T-helper 2 cell treated with Interferon-gamma antibody and Interleukin-4, amounts not matched to agents 100 ng/mL and 5 ng/mL, for 36 hours (primary cell): ENCODE measurements at regions not wholly inside any gene's neighbourhood (a gene's known extent, or its start where the extent isn't known, plus 50 kb on each side); places are given as distances from the start of the nearest gene placed in this dataset.

ENCODE experiments used
- intact Hi-C: fragments of 100-400 bp; cut with micrococcal nuclease; formaldehyde crosslinking; loops from one replicate; pipeline ENCODE4 v1.15.1; 2023

DNA sequence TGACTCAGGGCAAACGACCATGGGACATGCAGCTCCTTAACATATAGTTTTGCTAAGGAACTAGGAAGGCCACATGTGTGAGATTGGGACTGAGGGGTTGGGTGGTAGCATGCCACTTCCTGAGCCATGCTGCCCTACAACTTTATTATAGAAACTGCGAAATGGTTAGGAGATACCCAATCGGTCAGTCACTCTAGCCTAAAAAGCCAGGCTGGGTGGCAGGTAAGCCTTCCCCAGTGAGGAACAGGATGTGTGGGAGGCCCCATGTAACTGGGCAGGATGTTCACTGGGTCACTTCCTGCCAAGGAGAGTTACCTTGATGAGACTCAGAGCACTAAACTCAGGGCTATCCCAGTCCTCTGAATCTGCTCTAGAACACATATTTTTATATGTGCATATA lies 123.5 kb downstream of the MAP3K7 start:
- intact Hi-C loops, result no loop called here

DNA sequence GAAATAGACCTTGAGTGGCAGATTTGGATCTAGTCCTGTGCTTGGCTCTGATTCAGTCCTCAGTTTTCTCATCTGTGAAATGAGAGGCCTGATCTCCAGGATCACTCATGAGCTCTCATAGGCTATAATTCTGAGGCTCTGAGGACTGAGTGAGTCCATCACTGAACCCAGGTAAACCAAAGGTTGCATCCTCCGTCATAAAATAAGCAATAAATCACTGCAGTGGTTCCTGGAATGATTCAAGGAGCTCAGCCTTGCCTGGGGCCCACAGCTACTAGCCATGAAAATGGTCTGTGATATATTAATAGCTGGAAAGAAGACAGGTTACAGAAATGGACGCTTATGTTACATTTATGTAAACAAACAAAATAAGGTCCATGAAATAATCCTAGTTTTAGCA lies 124.8 kb downstream of the MAP3K7 start:
- intact Hi-C loops, result no loop called here

GRCh38 chr6:90461383-90461782 lies 125.5 kb downstream of the MAP3K7 start:
- intact Hi-C loops, result no loop called here

DNA sequence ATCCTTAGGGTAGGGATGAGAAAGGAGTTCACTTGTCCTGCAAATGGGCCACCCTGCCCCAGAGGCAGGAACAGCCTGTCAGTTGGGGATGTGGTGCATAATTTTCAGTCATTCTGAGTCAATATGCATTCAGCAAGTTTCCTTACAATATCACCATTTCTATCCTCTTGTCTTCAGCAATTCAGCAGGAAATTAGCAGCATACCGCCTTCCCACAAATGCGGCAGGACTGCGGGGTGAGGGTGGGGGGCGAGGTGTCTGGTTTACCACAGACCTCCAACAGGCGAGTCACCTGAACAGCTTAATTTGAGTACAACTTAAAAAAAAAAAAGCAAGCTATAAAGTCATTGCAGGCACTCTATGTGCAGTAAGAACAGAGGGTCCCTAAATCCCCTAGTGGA lies 126.8 kb downstream of the MAP3K7 start:
- intact Hi-C loops, result no loop called here

- intact Hi-C loops, result loop anchor here (2.0 kb wide), 2 partner anchors 14 to 44 kb away; no protein-coding TSS in a partner anchor
Observed at GRCh38 chr6:90459225-90459758, 127.6 kb downstream of the MAP3K7 start.

DNA sequence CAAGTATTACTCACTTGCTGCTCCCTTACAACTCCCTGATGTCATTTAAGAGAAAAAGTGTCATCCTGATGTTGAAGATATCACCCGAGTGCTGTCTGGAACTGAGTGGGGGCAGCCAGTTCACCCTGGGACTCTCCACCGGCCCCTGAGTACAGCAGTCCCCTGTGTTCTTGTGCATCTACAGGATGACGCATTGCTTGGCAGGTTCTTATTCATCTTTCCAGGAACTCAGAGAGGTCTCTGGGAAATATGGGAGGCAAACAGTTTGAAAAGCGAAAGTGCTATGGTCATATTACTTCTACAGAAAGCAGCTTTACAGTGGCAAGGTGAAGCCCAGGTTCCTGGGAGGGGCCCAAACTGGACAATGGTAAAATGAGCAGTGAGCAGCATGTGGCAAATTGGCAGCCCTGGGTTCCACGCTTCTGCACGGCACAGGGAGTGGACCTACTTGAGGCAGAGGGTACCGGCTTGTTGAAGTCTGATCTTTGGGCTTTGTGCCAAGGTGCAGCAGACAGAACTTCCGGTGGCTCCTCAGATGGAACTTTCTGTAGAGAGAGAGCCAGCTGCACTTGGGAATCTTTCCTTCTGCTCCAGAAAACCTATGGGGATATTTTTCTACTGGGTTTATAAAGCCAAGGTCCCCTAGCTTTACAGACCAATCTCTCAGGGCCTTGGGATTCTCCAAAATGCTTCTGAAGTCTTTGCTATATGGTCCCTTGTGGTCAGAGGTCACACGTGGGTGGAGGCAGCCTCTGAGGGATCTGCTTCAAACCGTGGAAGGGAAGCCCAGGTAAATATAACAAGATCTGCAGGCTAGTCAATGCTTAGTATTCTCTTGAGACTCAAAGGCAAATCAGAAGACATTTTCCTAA lies 128.3 kb downstream of the MAP3K7 start:
- intact Hi-C loops, result loop anchor here (1.0 to 2.0 kb wide), 5 partner anchors 8 to 60 kb away; no protein-coding TSS in a partner anchor

DNA sequence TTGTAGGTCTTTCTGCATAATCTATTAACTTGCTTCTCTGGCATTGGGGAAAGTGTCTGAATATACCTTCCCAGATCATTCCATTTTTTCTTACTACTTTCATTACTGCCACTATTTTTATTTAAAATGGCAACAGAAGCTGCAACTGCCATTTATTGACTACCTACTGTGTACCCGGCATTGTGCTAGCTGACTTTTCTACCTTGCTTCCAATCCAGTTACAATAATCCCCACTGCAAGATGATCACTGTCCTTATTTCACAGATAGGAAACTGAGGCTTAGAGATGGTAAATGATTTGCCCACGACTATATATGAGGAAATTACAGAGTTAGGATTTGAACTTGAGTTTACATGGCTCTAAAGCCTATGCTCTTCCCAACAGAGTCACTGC lies 129.0 kb downstream of the MAP3K7 start:
- intact Hi-C loops, result loop anchor here (1.0 to 2.0 kb wide), 6 partner anchors 8 to 60 kb away; no protein-coding TSS in a partner anchor

DNA sequence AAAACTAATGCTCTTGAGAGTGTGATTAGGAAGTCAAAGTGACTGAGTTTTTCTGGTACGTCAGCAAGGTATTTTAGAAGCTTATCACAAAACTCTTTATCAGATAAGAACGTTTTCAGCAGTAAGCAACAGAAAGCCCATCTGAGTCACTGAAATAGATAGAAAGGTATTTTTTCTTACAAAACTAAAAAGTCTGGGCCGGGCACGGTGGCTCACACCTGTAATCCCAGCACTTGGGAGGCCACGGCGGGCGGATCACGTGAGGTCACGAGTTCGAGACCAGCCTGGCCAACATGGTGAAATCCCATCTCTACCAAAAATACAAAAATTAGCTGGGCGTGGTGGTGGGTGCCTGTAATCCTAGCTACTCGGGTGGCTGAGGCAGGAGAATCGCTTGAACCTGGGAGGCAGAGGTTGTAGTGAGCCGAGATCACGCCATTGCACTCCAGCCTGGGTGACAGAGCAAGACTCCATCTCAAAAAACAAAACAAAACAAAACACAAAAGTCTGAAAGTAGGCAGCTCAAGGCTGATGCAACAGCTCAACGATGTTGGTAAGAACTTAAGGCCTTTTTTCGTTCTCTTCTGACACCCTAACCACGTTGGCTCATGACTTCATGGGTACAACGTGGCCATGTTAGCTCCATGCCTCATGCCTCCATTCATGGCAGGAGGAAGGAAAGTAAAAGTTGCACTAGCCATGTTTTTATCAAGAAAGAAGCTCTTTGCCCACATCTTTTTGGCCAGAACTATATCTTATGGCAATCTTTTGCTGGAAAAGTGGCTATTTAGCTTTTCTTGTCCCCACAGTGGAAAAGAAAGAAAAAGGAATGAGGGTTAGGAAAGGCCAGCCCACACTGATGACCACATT lies 129.6 kb downstream of the MAP3K7 start:
- intact Hi-C loops, result loop anchor here (1.0 kb wide), 1 partner anchor 32 kb away; no protein-coding TSS in a partner anchor

- intact Hi-C loops, result no loop called here
Observed at GRCh38 chr6:90456001-90456400, 130.9 kb downstream of the MAP3K7 start.

DNA sequence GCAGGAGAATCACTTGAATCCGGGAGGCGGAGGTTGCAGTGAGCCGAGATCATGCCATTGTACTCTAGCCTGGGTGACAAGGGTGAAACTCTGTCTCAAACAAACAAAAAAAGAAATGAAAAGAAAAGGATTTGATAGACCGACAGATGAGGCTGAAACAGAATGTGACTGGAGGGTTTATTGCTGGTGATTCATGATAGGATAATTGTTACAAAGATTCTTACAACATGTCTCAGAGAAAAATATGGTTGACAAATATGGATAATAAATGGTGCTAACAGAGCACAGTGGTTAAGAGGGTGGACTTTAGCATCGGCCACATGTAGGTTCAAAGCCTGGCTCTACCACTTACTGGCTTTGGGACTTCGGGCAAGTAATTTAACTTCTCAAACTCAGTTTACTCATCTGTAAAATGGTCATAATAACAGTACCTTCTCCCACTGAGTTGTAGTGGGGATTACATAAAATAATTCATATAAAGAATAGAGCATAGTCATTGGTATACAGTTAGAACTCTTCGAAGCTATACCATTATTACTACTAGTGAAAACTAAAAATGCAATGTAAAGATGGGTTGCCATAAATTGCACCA lies 131.9 kb downstream of the MAP3K7 start:
- intact Hi-C loops, result no loop called here

DNA sequence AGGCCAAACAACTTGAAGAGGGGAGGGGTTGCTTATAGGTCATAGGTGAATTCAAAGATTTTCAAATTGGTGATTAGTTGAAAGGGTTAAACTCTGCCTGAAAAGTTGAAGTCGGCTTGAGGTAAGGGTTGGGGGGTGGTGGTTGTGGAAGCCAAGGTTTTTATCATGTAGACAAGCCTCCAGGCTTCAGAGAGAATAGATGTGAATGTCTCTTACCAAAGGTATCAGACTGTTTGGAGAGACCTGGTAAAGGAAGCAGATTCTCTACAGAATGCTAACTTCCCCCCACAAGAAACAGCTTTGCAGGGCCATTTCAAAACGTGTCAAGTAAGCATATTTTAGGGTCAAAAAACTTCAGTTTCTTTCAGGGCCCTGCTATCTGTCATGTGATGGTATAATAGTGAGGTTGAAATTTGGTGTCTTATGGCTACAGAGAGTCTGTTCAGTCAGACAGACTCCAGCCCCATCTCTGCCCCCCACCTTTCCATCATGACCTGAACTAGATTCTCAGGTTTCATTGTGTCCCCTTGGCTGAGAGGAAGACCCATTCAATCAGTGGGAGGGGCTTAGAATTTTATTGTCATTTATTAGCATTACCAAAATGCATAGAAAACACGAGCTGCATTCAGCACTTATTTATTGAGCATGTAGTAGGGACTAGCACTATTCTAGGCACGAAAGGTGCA lies 136.5 kb downstream of the MAP3K7 start:
- intact Hi-C loops, result no loop called here

GRCh38 chr6:90449311-90449710 lies 137.6 kb downstream of the MAP3K7 start:
- intact Hi-C loops, result no loop called here

GRCh38 chr6:90448836-90449235 lies 138.0 kb downstream of the MAP3K7 start:
- intact Hi-C loops, result no loop called here

- intact Hi-C loops, result no loop called here
Observed at GRCh38 chr6:90446164-90446563, 140.7 kb downstream of the MAP3K7 start.

DNA sequence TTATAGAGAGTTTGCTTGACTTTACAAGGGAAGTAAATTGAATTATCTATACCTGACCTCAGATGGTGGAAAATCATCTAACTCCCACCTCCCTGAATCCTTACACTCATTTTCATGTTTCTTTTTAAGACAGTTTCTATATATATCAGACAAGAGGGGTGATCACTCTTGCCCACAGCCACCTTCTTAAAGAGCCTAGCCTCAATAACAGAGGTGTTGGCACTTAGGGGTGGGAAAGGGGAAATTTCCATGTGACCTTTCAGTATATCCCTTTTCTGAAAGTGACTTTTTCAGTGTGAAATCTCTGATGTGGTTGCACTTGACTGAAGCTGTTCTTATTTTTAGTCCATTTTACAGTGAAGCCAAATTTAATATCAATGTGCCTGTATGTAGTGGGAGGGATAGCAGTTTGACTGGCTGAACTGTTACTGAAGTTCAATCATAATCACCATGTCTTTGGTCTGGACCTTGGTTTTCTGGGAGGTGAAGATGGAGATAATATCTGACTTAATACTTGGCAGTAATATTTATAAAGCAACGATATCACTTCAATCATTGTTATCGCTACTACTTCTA lies 141.3 kb downstream of the MAP3K7 start:
- intact Hi-C loops, result loop anchor here (2.0 kb wide), 2 partner anchors 13 to 21 kb away; no protein-coding TSS in a partner anchor

DNA sequence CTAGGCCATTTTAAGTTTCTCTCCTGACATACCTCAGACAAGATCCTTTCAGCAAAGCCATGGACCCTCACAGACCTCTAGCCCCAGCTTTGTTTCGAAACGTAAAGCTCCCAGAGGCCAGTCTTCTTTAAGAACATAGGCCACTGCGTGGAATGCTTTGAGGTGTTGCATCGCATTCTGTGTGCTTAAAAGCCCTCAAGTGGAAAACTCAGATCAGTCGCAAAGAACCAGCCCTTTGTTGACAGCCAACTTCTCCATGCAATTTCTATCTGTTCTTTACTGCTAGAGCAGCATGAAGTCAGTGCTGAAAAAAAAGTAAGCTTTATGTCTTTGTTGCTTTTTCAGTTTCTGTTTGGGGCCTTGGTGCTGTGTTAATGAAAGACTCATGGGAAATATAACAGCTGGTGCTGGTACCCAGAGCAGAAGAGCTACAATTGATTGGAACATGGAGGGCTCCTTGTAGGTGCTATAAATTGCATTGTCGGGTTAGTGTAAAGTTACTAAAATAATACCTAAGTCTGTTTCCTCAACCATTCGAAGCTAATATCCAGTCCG lies 142.6 kb downstream of the MAP3K7 start:
- intact Hi-C loops, result loop anchor here (2.0 kb wide), 2 partner anchors 15 to 19 kb away; no protein-coding TSS in a partner anchor

DNA sequence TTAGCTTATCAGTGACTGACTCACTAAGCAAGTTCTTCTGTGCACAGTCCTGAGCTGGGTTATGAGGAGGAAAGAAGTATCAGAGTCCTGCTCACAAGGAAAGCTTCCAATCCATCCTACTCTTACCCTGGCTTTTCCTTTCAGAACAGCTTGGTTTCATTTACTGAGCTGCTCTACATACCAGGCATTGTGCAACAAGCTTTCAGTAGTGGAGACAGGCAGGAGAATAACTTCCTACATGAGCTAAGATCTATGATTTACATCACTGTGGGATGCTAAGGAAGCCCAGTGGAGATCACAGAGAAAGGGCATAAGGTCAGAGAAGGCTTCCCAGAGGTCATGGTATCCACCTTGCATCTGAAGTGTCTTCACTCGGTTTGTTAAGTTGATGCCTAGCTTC lies 144.5 kb downstream of the MAP3K7 start:
- intact Hi-C loops, result no loop called here

DNA sequence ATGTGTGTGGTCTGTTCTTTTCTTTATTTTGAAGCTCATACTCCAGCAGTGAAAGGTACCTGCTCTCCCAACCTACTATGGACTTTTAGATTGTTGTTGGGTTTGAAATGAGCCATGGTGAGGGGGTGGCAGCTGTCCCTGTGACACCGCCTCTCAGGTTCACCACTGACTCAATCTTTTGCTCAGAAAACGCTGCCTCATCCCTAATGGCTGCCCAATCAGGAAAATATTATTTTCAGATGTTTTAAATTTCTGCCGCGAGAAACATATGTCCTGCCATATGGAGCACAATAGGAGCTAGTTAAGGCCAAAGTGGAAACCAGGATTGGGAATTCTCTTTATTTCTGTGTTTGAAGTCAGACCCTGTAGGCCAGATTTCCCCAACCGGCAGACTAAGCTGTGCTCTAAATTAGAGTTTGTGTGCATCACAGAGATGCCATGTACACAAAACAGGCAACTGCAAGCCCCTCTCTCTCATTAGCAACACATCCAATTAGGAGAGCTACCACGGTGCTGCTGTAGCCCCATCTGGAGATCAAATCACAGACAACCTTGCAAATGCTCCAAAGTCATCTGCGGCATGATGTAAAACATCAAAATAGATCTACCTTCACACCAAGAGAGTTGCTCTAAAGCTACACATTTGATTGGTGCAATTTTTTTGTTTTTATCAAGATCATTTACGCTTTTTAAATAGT lies 144.1 kb upstream of the BACH2 start:
- intact Hi-C loops, result no loop called here

DNA sequence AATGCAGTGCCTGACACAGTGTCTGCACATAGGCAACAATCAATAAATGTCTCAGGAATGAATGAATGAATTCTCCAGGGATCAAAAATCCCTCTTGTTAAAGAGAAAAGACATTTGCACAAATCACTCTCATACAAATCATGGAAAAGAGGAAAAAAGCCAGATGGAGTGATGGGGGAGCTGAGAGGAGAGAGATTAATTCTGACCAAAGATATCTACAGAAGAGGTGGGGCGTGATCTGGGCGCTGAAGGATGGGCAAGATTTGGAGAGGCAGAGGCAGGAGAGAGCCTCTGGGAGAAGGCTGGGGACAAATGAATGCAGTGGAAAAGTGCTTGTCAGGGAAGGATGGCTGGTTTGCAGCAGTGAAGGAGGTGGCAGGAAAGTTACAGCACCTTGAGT lies 142.9 kb upstream of the BACH2 start:
- intact Hi-C loops, result no loop called here
